ENCODE measurements at regions not wholly inside any gene's neighbourhood (a gene's known extent, or its start where the extent isn't known, plus 50 kb on each side); places are given as distances from the start of the nearest gene placed in this dataset.

DNA sequence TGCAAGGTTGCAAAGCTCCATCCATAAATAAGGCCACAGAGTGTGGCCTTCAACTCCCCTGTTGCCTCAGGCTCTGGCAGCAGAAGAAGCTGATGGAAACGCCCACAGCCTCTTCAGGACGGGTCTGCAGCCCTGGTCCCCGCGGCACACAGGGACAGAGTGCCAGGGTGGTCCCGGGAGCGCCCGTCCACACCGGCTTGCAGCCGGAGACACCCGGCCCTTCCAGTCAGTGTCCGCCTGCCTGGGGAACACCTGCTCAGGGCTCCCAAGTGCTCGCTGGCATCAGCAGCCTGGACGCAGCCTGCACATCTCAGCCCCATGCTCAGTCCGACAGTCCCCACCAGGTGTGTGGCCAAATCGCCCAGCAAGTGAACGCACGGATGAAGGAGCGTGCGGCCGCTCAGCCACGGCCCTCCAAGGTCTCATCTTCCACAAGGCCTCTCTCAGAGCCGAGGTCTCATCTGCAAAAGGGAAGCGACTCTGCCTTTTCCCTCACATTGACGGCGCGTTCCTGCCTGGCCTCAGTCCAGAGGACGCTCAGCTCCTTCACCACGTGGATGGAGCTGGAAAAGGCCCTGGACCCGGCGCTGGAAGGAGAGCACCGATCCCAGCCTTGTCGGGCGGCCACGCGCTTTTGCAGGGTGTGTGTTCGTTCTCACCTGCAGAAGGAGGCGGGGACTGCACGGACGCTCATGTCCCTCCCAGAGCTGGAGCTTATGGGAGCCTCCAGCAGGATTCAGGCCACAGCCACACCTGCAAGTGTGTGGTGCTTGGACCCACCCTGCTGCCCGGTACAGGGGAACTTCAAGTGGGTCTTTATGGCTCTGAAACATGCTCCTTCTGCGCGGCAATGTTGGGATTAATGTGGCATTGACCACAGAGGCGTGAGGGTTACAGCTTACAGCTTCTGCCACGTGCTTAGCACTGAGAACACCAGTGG, 180.4 kb downstream of the DLL1 start:
- no peak for DNase-seq

DNA sequence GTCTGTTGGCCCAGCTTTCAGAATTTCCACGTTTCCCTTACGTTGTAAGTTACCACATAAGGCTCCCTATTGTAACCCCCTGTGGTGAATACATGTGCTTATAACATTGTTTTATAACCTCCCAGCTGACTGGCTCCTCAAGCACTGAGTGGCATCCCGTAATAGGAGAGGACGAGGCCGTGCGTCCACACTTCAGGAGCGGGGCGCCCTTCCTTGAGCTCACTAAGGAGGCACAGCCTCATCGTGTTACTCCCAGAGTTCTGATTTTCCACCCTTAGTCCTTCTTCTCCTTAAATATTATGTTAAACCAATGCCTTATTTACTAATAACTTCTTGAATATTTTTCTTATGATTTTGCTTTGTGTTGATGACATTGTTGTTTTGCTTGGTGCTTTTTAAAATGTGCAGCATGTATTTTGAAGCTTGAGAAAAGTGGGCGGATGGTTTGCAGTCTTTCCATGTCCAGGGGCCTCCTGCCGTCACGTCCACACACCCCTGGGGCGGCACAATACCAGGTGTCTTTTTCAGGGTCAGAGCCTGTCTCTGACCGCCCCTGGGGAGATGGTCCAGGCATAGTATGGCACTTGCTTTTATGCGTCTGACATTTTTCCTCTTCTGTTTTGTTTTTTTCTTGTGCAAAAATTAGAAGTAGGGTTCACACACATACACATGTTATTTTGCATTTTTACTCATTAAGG, 181.8 kb downstream of the DLL1 start:
- DNase-seq = no peak

DNA sequence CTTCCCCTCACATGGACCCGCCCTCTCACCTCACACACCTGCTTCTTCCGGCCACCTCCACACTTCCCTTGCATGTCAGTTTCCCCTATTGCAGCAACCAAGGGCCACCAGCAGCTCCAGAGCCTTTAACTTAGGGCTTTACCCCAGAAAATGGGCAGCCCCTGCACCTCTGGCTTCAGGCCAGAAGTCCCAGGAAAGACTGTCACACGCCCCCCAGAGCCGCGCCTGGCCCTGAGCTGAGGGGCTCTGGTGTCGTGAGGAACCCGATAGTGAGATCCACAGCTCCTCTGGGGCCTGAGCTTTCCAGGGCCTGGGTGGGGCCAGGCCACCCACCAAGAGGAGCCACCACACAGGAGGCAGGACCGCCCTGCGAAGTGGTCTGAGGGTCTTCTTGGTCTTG, 182.4 kb downstream of the DLL1 start:
- no peak for DNase-seq

DNA sequence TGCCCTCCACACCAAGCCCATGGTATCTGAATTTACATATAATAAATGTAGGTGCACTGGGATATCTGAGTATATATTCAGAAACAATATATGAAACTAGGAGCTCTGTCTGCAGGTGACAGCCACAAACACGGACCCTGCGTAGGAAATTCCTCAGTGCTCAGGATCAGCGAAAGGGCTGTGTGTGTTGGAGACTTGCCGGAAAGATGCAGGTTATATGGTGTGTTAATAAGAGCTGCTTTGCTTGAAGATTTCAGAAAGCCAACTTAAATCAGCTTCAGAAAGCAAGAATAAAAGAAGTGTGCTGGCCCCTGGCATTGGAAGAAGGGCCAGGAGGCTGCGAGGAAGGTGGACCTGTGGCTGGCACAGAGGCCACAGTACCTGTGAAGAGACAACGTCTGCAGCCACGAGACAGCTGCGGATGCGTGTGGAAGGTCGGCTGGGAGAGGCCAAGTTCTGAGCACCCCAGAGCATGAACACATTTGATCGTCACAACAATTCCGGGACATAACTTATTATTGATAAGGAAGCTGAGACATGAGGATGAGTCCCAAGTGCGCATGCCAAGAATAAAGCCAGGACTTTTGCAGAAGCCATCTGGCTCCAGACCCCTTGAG, 183.2 kb downstream of the DLL1 start:
- DNase-seq = no peak

DNA sequence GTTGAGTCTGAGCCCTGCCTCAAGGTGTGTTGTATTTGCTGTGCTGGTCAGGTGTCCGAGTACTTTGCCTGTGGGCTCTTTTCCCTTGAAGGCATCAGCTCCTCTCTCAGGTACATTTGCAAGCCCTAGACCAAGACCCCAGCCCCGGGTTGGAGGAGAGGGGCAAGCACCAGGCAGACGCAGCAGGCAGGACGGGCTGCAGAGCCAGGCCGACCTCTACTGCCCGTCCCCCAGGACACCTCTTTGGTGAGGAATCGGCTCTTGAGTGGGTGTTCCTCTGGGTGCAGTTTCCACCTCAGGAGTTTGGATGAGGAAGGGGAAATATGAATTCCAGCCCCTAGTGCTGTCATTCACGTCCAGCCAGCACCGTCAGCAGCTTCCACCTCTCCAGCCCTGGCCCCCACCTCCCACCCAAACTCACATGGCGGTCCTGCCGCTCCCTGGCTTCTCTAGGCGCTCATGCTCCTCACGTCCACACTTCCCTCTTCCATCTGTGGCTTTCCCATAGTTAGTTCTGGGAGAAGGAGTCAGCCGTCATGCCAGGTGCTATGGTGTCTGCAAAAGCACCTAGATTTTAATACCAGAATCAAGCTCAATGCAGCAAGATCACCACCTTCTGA, 183.9 kb downstream of the DLL1 start:
- no peak for DNase-seq

DNA sequence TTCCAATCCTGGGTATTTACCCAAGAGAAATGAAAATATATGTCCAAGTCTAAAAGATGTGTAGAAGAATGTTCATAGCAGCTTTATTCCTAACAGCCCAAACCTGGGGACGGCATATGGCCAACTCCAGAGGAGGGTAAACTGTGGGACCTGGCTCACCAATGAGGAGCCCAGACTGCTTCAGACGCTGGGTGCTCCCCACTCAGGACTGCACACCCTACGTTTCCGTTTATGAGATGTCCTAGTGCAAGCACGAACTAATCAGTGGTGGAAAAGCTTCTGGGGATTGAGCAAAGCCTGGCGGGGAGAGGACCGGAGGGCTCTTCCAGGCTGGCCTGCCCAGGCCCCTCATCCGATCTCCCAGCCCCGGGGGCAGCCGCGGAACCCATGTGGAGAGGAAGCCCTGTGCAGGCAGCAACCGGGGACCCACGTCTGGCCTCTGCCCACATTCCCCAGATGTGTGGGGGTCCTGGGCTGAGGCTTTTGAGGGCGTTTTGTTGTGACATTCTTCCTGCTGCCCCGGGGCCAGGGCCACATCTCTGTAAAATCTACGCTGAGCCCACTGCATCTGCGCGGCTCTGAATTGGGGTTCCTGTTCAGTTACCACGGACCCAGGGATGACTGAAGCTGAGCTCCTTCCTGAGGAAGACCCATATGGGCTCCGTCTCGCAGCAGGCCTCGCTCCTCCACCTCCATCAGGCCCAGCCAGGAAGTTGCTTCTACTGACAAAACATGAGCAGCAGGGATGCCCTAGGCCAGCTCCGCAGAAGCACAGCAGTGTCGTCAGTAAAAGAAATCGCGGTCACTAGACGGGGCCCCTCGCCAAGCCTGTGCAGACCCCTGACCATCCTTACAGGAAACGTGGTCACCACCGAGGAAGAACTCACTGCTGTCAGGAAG, 188.0 kb downstream of the DLL1 start:
- DNase-seq = no peak

DNA sequence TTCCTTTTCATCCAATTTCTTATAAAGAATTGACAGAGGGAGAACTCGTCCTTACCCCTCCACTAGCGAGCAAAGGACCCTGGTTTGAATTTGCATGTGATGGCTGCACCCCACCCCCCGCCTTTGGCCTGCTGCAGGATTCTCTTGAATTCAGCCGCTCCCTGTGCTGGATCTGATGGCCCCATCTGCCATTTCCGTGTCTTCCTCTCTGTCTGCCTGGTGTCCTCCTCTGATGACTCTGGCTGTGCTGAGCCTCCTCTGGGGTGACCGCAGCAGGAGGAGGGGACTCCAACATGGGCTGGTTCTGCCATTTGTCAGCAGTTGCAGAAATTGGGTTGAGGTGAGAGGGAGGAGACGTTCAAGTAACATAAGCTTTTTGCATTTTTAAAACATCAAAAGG, 188.8 kb downstream of the DLL1 start:
- no peak for DNase-seq

DNA sequence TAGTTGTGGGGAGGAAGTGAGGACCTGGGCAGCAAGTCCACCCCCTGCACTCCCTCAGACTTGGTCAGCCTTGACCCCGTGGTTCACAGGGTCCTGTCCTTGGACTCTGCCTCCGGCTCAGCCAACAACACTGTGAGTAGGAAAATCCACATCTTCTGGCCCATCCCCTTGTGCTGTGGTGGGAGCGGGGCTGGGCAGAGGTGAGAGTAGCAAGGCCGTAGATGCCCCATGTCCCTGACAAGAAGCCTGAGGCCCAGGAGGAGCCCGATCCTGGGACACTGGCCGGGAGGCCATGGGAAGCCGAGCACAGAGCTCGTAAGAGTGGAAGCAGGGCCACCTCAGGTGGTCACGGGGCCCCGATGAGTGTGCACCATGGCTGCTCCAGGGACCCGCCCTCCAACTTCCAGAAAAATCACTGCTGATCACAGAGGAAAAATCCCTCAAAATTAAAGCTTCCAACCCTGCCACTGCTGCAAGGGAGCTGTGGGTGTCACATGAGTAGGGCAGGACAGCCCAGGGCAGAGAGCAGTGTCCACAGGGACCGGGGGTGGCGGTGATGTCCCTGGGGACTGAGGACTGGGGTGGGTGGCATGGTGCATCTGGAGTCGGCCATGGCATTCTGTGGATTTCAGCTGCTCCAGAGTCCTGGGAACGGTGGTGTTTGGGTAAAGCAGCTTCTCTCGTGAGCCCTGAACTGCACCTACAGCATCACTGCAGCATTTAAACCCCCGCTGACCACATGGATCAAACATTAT, 189.4 kb downstream of the DLL1 start:
- no peak for DNase-seq

DNA sequence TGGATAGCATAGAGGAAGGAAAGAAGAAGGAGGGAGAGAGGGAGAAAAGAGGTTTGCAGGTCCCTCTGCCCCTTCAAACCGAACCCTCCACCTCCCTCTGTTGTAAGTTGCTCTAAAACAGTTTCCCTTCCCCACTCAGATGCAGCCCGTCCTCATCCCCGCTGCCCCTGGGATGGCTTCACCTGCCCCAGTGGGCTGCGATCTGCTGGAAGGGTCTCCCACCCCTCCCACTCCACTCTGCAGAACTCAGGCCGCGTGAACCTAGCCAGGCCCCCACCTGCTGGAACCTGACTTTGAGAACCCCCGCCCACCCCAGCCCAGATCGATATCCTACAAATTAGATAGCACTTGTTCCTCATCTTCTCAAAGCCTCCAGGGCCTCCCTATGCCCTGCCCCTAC, 190.8 kb downstream of the DLL1 start:
- no peak for DNase-seq

DNA sequence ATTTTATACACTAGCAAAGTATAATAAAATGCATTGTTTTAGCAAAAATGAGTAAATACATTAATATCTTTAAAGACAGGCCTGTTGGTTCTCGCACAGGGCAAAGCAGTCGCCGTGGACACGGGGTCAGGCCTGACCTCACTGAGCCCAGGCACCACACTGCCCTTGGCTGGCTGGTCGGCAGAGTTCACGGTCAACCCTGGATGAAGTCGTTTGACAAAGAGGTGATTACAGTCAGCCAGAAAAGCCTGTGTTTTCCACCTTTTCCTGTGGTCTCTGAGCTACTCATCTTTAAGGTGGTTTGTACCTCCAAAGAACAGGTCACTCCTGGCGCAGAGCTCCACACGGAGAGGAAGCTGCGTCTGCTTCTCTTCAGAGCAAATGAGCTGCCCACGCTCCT, 191.5 kb downstream of the DLL1 start:
- no peak for DNase-seq

DNA sequence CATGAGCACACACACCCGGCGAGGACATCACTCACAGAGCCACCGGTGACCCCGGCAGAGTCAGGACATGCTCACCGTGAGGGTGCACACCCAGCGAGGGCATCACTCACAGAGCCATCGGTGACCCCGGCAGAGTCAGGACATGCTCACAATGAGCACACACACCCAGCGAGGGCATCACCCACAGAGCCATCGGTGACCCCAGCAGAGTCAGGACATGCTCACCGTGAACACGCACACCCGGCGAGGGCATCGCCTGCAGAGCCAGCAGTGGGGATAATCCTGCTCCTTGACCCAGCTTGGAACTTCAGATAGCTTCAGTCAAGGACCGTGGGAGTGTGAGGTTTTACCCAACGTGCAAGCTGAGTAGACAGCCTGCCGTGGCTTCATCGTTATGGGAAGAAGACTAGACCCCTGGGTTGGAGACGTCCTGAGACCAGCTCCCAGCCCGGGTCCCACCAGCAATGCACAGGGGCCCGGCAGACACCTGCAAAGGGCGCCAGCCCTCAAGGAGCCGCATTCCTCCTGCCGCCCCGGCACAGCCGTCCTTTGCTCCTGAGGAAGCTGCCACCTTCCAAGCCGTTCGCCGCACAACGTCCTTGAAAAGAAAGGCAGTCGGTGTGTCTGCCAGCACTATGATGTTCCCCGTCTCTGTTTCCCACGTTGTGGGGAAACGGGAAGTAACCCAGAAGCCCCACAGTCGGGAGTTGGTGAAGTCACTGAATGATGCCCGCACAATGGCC, 192.3 kb downstream of the DLL1 start:
- DNase-seq = no peak

DNA sequence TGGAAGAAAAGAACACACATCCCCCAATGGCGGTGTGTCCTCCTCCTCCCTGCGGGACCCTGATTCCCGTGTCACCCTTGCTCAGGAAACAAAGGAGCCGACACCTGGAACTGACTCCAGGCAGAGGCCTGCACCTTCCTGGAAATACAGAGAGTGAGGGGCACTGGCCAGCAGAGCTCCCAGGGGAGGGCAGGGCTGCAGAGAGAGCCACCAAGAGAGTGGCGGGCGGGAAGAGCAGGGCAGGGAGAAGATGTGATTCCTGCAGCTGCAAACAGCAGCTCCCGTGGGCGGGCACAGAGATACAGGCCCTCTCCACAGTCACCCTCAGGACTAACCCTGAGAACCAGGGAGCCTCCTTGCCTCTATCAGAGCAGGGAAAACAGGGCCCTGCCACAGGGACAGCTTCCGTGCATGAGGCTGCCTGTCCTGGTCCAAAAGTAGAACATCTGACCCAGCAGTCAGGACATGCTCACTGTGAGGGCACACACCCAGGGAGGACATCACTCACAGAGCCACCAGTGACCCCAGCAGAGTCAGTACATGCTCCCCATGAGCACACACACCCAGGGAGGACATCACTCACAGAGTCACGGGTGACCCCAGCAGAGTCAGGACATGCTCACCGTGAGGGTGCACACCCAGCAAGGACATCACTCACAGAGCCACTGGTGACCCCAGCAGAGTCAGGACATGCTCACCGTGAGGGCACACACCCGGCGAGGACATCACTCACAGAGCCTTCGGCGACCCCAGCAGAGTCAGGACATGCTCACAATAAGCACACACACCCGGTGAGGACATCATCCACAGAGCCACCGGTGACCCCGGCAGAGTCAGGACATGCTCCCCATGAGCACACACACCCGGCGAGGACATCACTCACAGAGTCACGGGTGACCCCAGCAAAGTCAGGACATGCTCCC, 193.1 kb downstream of the DLL1 start:
- no peak for DNase-seq

DNA sequence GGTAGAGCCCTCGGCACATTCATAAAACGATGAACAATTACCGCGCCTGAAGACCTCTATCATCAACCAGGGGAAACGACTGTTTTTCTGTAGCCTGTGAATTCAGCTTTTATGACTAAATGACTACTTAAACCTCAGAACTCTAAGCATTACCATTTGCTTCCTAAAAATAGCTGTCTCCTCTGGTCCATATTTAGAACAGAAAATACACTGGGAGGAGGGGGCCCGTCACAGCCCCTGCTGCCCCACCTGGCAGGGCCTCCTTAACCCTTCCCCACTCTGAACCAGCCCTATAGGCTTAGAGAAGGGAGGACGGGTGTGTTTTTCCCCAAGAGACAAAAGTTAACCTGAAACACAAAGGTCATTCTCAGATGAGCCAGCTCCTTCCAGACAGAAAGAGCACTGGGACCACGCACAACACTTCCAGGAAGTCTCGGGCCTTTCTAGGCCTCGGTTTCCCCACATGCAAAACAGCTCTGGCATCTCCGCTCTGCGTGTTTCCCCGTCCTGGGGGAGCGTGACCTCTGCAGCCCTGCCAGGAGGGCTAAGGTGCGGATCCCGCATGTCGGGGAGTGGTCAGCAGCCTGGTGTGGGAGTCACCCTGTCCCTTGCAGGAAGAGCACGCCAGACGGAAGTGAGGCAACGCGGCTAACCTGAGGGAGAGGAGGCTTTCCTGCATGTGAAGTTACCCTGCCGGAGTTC, 193.9 kb downstream of the DLL1 start:
- no peak for DNase-seq

DNA sequence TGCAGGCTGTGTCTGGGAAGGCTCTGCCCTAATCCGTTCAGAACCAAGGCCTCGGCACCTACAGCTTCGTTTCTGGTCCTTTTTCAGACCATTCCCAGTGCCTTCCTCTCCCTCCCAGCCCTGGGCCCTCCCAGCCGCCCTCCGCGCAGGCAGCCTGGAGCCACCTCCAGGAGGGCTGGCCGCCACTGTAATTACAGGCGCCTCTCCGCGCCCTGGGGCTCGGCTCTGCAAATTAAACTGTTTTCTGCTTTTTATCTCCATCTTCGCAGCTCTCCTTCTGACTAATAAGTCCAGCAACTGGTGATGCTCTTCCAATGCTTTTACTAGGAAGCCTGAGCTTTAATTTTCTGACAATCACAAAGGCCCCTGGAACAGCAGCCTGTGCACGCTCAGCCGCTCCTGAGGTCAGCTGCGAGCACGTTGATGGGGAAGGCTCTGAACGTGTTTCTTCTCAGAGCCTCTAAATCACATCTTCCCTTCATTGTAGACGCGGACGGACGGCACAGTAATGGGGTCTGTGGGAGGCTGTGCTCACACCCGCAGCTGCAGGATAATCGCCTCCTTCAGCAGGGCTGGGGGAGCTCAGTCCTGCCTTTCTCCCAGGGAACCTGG, 194.6 kb downstream of the DLL1 start:
- DNase-seq = no peak

DNA sequence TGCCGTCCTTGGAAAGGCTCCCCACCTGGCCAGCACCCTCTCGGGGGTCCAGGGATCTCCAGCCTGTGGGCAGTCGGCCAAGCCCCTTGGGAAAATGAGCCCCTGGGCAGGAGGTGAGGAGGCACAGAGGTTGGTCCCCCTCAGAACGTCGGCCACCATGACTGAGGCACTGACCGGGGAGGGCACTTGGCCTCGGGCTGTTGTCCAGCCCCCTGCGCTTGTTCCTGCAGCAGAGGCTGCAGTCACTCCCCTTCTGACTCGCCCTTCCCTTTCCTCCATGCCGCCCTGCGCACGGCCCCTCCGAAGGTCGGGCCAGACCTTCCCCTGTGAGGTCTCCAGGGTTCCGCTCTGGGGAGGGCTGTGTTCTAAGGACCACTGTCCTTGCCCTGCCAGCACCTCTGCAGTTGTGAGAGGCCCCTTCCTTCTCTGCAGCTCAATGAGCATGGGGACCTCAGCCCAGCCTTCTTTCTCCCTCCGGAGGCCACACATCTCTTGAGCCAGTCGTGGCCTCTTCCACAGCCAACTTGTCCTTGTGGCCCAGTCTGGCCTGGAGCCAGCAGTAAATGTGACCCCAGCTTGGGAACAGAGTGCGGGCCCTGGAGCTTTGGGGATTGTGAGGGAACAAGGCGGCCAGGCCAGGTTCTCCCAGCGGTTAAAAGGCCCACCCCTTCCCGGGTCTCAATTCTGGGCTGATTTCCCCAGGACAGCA, 195.5 kb downstream of the DLL1 start:
- no peak for DNase-seq

DNA sequence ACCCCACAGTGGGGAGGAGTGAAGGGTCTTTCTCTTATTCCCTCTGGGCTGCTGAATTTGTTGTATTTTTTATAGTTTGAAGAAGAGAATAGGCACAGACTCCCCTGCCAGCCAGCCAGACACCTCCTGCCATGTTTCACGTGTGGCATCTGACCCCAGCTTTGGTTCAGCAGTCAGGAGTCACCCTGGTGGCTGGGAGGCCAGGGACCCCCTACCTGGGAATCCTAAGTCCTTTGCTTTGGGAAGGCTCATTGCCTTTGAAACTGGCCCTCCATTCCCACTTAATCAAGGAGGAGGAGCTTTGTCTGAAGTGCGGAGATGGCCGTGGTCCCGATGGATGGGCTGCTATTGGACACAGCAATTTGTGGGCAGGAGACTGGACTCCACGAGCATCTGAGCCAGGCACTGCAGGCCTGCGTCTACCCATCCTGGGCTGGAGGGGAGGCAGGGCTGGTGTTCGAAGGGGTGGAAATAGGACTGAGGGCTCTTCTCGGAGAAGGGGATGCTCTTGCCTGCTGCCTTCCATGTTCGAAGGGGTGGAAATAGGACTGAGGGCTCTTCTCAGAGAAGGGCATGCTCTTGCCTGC, 196.1 kb downstream of the DLL1 start:
- DNase-seq = no peak

Data from T-helper 9 cell (primary cell).